ENCODE measurements at regions not wholly inside any gene's neighbourhood (a gene's known extent, or its start where the extent isn't known, plus 50 kb on each side); places are given as distances from the start of the nearest gene placed in this dataset.
"Not testable (repeated sequence)": the region's sequence is repeated elsewhere in the genome, so short reads cannot be mapped to it uniquely, and the experiment has no call there.

DNA sequence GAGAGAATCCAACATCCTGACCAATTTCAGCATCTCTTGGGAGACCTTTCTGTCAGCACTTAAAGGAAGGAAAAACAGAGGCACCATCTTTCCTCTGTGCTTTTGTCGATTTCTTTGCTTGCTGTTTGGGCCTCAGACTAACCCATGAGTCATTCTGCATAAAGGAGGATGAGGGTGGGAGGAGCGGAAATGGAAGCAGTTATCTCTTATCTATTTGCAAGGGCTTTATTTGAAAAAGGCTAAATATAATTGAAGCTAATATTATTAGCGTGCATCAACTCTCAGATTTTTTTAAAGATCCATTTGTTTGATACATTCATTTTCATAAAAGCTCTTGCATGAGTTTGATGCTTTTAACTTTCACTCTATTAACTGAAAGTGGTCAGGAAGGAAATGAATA, 72.9 kb downstream of the ZNF622 start:
- no peak for DNase-seq

DNA sequence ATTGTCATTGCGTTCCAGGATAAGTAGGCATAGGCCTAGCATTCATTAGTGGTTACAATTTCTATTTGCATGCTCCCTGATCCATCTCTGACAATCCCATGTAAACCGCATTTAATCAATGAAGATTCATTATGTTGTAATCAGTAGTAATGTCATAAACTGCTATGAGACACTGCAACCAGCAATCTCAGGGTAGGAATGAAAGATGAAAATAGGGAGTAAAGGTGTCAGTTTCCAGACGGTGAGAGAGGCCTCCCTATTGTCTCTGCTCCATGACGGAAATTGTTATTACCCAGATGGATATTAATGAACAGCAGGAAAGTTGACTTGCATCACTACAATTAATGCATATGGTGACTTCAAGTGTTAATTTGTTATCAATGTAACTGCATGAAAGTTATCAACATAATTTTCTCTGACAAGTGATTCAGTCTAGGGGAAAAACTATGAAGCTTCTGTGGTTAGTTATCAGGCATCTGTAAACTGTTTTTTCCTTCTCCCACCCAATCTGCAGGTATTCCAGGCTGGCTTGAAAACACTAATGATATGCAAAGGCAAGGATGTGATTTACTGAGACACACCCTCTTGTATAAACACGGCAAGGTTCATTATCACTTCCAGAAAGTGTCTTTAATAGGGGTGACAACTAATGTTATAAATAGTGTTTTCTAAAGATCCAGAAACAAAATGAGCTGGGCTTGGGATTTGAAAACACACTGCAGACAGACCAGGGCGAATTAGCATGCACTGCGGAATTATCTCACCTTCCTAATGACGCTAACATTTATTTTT, 73.5 kb downstream of the ZNF622 start:
- no peak for DNase-seq

DNA sequence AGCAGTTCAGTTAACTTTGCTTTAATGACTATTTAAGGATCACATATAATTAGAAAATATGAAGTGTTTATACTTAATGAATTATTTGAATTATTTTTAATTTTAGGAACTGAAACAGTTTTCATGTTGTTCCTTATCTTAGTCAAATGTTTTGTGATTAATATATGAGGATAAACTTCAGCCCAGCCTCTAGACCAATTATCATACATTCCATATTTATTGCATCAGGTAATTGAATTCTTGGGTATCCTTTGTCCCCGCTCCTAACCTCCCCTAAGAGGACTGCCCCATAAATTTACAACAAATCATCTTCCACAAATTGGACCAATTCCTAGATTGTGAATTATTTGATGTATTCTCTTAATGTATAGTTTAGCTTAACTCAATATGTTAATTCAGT, 74.8 kb downstream of the ZNF622 start:
- no peak for DNase-seq

DNA sequence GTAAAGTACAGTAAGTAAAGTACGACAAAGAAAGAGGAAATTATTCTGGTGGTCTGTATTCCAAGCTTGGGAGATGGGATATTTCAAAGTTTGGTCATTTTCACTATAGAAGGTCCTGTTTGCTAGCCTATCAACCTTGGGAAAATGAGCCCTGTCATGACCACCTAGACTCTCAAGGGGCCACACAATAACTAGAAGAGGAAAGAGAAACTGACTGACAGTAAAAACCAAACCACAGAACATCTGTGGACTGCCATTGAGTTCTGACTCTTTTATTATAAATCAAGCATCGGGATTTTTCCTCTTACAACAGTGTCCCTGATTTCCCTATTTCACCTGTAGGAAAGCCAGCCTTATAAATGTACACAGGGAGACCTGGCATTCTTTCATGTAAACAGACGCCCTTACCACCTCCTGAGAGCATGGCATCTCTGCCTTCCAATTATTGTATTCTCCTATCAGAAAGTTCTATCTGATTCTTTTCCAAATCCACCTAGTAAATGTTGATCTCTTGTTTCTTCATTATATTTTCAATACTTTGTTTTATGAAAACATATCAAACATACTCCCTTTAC, 80.0 kb downstream of the ZNF622 start:
- DNase-seq = no peak

DNA sequence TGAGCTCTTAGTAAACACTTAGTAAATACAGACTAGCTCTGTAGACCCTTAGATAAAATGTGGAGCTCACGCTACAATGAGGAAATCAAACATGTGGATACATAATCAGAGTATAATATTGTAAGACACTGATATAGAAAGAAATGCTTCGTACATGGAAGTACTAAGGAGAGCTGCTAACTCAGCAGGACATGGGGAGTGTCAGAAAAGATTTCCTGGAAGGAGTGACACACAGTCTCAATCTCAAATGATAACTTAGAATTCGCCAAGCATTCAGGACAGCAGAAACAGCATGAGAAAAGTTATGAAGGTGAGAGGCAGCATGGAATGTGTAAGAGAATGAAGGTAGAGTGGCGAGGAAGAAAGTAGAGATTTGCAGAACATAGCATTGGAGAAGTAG, 80.8 kb downstream of the ZNF622 start:
- DNase-seq = no peak

DNA sequence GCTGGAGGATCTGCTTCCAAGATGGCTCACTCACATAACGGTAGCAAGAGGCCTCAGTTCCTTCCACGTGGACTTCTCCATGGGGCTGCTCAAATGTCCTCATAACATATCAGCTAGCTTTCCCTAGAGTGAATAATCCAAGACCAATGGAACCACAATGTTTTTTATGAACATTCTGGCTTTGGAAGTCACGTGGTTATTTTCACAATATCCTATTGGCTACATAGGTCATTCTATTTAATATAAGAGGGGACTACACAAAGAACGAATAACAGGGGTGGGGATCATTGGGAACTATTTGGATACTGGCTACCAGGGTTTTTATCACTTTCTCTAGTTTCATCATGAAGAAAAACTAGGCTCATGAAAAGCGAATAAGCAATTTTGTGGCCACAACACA, 81.4 kb downstream of the ZNF622 start:
- no peak for DNase-seq

DNA sequence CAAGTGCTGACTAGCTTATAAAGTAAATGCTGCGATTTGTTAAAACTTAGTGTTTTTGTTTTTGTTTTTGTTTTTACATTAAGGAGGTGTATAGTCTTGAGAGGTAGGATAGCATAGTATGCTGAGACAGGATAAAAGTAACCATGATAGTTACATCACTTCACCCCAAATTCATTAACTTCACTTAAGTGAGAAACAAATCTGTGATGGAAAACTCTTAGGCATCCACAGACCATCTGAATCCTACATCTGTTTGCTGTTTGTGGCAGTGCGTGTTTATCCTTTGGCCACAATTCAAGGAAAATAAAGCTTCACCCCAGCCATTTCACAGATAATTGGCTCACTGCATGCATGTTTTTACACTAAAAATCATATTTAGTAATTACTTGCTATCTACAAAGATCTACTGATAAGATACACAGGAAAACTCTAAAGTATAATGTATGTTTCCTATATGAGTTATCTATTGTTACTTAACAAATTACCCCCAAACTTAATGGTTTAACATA, 82.0 kb downstream of the ZNF622 start:
- DNase-seq = no peak

DNA sequence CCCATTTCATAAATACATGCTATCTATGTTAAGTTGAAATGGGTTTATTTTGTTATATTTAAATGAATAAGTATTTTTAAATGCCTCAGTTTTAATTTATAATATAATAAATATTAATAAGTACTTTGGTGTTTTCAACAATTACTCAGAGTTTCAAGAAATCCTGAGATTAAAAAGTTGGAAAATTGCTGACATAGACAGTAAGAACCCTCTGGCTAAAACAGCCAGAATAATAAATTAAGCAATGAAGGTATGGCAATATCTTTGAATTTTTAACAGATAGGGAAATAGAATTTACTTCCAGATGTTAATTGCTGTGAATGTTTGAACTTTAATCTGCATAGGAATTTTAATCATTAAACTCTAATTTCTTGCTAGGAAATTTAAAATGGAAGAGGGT, 83.6 kb downstream of the ZNF622 start:
- DNase-seq = no peak

DNA sequence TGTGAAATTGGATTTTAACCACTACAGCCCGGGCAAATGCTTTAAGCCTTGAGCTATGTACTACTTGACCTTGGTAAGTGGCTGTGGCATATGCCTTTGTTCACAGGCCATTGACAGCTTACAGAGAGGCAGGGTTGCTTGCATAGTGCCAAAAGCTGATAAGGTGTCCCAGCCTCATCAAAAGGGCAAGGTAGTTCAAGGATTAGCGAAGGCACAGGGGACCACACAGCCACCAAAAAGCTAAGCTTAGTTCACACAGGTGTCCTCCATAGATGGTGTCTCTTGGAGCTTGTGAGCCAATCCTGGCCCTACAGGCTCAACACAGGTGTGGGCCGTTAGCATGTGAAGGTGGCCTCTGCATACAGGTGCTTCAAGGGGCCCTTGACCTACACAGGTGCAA, 86.8 kb downstream of the ZNF622 start:
- peak; percentile 48 for DNase-seq

DNA sequence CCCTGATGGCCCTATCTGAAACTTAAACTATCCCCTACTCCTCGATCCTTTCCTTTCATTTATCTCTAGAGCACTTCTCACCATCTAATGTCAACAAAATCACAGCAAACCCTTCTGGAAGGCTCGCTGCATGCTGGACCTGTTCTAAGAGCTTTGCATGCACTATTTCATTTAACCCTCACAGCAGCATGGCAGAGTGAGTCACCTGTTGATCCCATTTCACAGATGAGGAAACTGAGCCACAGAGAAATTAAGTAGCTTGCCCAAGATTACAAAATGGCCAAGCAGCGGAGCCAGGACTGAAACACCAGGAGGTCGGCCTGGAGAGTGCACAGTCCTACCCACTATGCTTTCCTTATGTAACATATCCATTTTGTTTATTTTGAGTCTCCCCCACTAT, 93.1 kb downstream of the ZNF622 start:
- no peak for DNase-seq

DNA sequence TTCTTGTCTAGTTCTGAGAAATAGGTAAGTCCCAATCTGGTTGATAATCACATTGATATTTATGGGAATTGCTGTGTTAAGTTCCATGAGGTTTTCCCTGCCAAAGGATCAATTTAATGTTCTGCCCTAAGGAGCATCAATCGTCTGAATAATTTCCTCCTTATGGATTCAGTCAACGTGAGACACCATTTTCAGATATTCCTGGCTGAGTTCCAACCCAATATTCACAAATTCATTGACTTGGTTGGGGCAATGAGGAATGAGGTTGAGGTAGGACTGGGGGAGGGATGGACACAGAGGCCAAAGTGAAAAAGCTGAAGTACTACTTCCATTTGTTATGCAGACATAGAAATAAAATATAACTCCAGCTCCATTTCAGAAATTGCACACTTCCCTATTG, 99.1 kb downstream of the ZNF622 start:
- no peak for DNase-seq

DNA sequence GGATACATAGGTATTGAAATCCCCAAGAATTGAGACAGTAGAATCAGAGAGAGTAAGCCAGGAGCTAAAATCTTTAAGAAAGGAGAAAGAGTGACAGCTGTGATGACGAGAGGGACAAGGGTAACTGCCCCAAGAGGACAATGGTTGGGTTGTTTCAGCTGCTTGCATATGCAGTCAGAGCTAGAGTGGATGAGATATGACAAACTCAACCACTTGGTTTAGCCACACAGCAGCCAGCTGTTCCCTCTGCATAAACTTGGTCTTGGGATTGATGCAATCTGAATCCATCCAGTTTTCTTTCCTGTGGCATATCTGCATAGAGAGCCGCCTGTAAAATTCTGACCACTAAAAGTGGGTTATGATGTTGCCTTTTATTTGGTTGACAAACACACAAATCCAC, 100.7 kb downstream of the ZNF622 start:
- no peak for DNase-seq

DNA sequence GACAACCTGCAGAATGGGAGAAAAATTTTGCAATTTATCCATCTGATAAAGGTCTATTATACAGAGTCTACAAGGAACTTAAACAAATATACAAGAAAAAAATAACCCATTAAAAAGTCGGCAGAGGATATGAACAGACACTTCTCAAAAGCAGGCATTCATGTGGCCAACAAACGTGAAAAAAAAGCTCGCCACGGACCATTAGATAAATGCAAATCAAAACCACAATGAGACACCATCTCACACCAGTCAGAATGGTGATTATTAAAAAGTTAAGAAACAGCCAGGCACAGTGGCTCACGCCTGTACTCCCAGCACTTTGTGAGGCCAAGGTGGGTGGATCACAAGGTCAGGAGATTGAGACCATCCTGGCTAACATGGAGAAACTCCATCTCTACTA, 112.2 kb downstream of the ZNF622 start:
- not testable (repeated sequence) for DNase-seq

DNA sequence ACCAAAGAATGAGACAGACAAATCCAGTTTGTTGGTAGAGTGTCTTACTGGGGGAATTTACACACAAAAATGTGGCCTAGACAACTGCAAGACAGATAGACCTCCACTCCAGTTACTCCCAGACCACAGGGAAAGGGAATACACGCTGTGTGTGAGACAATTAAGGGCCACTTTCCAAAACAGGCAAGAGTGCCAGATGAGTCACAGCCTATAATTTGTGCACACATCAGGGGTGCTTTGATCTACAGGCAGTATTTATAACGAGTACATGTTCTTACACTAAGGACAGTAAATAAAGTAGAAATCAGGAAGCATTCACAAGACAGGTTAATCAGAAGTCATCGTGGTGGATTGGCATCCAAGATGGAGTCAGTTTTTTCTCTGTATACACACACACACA, 114.8 kb downstream of the ZNF622 start:
- DNase-seq = no peak

DNA sequence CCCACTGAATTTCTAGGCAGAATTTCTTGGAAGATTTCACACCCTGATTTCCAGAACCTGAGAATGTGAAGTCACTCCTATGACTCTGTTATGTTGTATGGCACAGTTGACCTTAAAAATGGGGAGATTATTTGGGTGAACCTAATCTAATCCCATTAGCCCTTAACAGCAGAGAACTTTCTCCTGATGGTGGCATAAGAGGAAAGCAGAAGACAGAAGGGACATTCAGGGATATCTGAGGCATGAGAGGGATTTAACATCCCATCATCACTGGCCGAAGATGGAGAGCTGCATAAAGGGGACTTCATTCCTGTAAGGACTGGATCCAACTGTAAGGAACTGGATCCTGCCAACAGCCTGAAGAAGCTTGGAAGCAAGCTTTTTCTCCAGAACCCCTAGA, 119.2 kb downstream of the ZNF622 start:
- no peak for DNase-seq

DNA sequence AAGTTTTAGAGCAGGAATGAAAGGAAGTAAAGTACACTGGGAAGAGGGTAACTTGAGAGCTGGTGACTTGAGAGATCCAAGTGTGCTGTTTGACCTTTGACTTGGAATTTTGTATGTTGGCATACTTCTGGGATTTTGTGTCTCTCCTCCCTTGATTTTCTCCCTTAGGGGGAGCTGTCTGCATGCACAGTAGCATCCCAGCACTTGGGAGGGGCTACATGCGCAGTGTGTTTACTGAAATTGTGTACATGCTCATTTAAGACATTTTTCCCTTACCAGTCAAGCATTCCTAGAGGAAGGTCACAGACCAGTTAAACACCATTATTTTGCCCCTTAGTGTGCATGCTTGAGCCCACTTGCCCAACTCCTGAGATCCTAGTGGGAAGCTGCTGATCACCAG, 120.1 kb downstream of the ZNF622 start:
- no peak for DNase-seq

DNA sequence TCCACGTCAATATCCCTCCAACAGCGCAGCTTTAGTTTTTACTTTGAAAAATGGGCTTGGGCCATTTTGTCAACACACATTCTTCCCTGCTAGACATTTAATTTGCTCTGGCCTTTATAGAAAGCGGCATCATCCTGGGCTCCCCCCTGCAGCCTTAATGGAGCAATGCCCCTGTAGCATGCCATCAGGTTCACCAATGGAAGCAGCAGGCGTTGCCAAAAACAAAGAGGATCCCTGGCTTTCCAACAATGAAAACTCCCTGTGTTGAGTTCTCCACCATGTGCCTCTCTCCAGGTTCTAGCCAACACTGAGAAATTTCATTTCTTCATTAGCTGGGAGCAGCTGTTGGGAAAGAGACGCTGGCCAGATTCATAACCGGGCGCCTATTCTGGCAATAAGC, 139.5 kb downstream of the ZNF622 start:
- no peak for DNase-seq

DNA sequence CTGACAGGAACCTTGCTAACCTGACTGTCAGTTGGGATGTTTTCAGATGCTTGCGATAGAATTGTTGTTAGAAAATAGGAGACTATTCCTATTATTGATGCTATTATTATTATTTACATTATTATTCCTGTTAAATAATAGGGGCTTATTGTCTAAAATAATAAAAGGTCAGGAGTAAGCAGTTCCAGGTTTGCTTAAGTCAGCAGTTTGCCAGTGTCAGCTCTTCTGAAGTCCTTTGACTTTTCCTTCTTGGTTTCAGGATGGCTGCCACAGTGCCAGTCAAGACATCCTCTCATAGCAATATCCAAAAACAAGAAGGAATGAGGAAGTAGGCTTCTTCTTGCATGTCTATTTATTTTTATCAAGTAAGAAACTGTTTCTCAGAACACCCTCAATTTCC, 141.7 kb upstream of the MARCHF11 start:
- DNase-seq = no peak

DNA sequence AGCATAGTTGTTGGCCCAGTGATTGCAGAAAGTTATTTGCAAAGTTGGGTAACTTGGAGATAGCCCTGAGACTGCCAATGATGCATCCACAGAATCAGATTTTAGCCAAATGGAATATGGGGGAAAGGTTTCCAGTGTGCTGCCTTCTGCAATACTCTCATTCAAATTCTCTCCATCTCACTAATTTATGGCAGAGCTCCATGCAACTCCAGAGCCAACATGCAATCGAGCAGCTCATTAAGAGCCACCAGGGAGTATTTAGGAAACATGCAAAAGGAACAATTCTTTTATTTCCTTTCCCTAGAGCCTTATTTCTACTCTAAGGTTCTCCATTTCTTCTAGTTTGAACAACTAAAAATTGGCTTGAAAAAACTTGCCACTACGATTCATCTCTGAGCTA, 135.9 kb upstream of the MARCHF11 start:
- no peak for DNase-seq

DNA sequence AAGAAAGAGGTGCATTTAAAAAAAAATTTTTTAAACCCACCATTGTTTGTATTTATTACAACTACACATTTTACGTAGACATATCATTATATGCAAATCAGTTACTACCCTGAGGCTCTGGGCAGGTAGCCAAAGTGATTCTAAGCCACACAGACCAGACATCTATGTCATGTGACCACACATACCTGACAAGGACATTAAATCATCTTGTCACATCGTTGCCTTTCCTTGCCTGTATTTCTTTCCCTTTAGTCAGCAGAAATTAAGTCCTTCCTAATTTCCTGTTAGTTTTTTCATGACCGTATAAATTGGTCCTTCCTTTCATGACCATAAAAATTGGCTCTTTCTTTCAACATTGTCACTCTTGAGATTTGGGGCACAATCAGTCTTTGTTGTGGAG, 134.2 kb upstream of the MARCHF11 start:
- DNase-seq = no peak

DNA sequence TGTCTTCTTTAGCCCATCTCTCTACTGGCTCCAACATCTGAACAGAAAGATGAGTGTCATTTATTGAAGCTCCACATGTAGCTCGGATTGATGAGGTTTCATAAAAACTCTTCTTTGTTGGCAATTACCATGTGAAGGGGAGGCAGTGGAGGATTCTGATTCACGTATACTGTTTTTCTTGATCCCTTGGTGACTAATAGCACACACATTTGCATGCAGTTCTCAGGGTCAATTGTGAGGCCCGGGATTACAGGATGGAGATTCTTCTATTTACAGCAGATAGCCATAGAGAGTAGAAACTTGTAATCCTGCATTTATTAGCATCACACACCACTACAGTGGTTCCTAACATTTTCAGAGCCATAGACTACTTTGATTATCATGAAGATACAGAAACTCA, 133.2 kb upstream of the MARCHF11 start:
- DNase-seq = no peak

DNA sequence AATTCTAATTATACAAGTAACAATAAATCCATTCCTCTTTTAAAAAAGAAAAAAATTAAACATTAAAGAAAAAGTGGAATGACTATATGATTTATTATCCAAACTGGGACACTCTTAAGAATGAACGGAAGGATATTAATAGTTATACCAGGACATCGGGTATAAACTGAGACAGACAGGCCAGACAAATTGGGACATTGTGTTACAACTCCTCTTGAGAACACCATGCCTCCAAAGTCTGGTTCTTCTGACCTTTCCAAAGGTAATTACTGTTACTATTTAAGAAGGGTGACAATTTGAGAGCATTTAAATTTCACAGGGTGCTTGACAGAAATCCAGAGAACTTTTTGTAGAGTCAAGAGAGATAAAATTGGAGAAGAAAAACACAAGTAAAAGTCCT, 132.1 kb upstream of the MARCHF11 start:
- DNase-seq = no peak

DNA sequence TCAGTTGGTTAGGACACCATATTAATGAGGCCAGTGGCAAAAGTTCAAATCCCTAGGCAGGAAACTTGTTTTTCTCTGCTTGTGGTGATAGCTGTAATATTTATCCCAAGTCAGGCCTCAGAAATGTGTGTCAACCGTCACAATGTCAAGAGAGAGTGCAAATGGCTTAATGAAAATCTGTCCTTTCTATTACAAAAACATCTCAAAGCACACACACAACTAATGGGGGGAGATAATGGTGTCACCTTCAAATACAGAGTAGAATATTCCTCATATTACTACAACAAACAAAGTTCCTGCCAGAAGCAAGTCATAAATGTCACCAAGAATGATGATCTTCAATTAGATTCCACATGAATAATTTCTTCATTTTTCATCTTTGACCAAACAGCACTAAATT, 127.2 kb upstream of the MARCHF11 start:
- no peak for DNase-seq

DNA sequence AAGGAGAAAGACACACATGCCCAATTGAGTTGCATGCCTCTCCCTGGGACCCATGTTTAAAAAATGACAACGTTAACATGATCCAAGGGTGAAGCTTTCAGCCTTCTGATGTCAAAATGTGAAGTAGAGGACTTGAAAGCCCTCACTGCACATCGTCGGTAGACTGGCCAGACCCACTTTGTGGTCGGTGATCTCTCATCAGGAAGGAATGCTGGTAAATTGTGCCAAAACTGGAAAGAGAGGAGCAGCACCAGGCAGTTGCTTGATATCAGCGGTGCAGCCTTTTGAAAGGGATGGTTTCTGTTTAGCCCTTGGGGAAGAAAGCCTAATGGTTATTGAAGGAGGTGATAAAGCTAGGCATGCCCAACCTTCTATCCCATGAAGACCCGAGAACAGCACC, 125.3 kb upstream of the MARCHF11 start:
- DNase-seq = no peak

DNA sequence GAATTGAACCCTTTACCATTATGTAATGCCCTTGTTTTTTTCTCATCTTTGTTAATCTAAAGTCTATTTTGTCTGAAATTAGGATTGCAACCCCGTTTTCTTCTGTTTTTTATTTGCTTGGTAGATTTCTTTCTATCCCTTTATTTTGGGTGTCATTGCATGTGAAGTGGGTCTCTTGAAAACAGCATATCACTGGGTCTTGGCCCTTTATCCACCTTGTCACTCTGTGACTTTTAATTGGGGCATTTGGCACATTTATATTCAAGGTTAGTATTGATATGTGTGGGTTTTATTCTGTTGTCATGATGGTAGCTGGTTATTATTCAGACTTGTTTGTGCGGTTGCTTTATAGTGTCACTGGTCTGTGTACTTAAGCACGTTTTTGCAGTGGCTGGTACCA, 117.4 kb upstream of the MARCHF11 start:
- no peak for DNase-seq

All from NCI-H524 treated with DMSO at 0.1 percent for 48 hours (cell line).